ENCODE measurements at regions not wholly inside any gene's neighbourhood (a gene's known extent, or its start where the extent isn't known, plus 50 kb on each side); places are given as distances from the start of the nearest gene placed in this dataset.

GRCh38 chr9:547314-547713 is 294.2 kb upstream of the DMRT1 start:
- Histone ChIP-seq H3K4me1 (ENCODE audit: insufficient read depth) (peaks cover 11% of the 10 kb centered on the region), H3K9me2 (ENCODE audit: insufficient read depth) (no peaks in the 10 kb centered on the region), H3K27me3 (ENCODE audit: insufficient read depth) (no peaks in the 10 kb centered on the region), H3F3A (replicated peaks; ENCODE audit: low read depth) (0 out of 2 replicates have a peak, but pooled peaks cover 2% of the 10 kb centered on the region), H3K4me2 (0 out of 2 replicates have a peak overlapping the region, but pooled peaks have one; percentile 8), H3K27ac (ENCODE audit: low read depth) (no peak overlapping the region), H3K36me3 (ENCODE audit: insufficient read depth) (no peaks in the 10 kb centered on the region), H4K20me1 (replicated peaks; ENCODE audit: insufficient read depth) (peaks cover 18% of the 10 kb centered on the region), H2AFZ (no peak overlapping the region), H3K4me3 (no peak overlapping the region), H3K79me2 (replicated peaks; ENCODE audit: insufficient read depth) (peaks cover 42% of the 10 kb centered on the region)
- ATAC-seq (no peak), DNase-seq (ENCODE audit: low spot score) (no peak)
- Mint-ChIP-seq H3K36me3 (ENCODE audit: low read depth) (peaks cover 3% of the 10 kb centered on the region; the same call in 2 of the 3 replicates), H3K27ac (no peak overlapping the region), H3K9me3 (no peaks in the 10 kb centered on the region), H3K4me1 (peaks cover 30% of the 10 kb centered on the region), H3K27me3 (ENCODE audit: insufficient read depth, low read depth, poor library complexity) (peaks cover 5% of the 10 kb centered on the region), H3K4me3 (no peak overlapping the region)
- TF ChIP-seq ETS1 (IDR thresholded peaks at IDR 0.05) (no peak), NANOG (IDR thresholded peaks at IDR 0.05; ENCODE audit: borderline replicate concordance) (no peak), CTCF (conservative IDR thresholded peaks at IDR 0.05; ENCODE audit: low read depth in 2 of 2) (no peak), ZNF114 (CRISPR knock-in tag; IDR thresholded peaks at IDR 0.05) (no peak), JUNB (IDR thresholded peaks at IDR 0.05; ENCODE audit: unreplicated experiment) (no peak), POLR2AphosphoS5 (IDR thresholded peaks at IDR 0.05; ENCODE audit: low read depth) (no peak), EZH2 (IDR thresholded peaks at IDR 0.05; ENCODE audit: low read depth, unreplicated experiment) (no peak), STAT1 (IDR thresholded peaks at IDR 0.05; ENCODE audit: unreplicated experiment) (no peak), ZNF462 (CRISPR knock-in tag; IDR thresholded peaks at IDR 0.05) (no peak), CREB1 (CRISPR knock-in tag; IDR thresholded peaks at IDR 0.05; ENCODE audit: low read depth) (no peak), EZH2phosphoT487 (IDR thresholded peaks at IDR 0.05; ENCODE audit: unreplicated experiment) (no peak), REST (IDR thresholded peaks at IDR 0.05; ENCODE audit: unreplicated experiment) (no peak), ZNF331 (CRISPR knock-in tag; IDR thresholded peaks at IDR 0.05; ENCODE audit: low read depth) (no peak)

Data from GM23338 (cell line).